ENCODE measurements at regions not wholly inside any gene's neighbourhood (a gene's known extent, or its start where the extent isn't known, plus 50 kb on each side); places are given as distances from the start of the nearest gene placed in this dataset.

DNA sequence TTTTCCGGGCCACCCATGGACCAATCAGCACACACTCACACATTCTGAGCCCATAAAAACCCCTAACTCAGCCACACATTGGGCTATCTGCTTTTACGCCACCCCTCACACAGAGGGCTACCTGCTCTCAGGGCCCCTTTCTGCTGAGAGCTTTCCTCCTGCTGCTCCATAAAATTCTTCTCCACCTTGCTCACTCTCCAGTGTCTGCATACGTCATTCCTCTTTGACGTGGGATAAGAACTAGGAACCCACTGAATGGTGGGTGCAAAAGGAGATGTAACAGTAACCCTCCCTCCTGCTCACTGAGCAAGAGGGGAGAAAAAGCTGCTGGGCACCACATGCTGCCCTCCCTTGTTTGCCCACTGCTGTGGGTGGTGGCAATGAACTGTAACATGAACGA lies 596.7 kb upstream of the TMEM132C start:
- Histone ChIP-seq H3K27ac (no peak overlapping the region), H3K9me3 (no peaks in the 10 kb centered on the region), H3K4me1 (no peaks in the 10 kb centered on the region), H3K27me3 (no peaks in the 10 kb centered on the region), H3K4me3 (no peak overlapping the region), H3K36me3 (no peaks in the 10 kb centered on the region)
- intact Hi-C loops (cut with DNase I), result no loop called here
- TF ChIP-seq, protein P1, sequence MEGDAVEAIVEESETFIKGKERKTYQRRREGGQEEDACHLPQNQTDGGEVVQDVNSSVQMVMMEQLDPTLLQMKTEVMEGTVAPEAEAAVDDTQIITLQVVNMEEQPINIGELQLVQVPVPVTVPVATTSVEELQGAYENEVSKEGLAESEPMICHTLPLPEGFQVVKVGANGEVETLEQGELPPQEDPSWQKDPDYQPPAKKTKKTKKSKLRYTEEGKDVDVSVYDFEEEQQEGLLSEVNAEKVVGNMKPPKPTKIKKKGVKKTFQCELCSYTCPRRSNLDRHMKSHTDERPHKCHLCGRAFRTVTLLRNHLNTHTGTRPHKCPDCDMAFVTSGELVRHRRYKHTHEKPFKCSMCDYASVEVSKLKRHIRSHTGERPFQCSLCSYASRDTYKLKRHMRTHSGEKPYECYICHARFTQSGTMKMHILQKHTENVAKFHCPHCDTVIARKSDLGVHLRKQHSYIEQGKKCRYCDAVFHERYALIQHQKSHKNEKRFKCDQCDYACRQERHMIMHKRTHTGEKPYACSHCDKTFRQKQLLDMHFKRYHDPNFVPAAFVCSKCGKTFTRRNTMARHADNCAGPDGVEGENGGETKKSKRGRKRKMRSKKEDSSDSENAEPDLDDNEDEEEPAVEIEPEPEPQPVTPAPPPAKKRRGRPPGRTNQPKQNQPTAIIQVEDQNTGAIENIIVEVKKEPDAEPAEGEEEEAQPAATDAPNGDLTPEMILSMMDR (IDR thresholded peaks at IDR 0.05), result no peak
- no peak for TF ChIP-seq POLR2A (IDR thresholded peaks at IDR 0.05)
- DNase-seq, result no peak
- WGBS (ENCODE audit: insufficient coverage, low coverage, low lambda C conversion rate, missing lambda C conversion rate), result 82% methylated on average over 2 of the region's 5 CpGs
- no peak for ATAC-seq

DNA sequence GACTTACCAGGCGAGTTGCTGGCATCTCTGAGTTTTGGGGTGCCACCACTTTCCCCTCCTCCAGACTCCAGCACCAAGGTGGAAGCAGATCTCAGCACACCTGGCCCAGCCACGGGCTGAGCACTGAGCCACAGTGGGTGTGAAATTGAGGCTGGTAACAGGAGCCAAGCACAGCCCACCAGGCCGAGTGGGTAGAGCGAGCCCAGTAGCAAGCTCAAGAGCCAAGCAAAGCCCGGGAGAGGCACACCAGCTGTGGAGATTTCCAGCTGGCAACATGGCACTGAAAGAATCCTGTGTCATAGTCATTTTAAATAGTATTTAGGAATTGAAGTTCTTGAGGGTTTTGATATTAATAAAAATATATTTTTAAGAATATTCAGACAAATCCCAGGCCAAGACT lies 596.2 kb upstream of the TMEM132C start:
- intact Hi-C loops (cut with DNase I), result no loop called here
- no peak overlapping the region for H3K27ac ChIP-seq

DNA sequence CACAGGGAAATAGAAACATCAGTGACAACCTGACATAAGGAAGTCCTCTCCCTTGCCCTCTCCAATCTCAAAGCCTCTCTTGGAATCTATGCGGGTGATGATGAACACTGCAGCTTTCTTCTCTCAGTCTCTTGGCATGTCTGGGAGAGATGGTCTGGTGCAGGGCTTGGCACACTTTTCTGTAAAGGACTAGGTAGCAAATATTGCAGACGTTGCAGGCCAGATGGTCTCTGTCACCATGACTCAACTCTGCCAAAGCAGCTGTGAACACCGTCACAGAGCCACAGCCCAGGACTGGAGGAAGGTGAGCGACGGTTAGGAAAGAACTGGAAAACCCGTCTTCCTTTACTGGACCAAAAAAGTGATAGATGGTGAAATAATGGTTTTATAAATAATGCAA lies 591.0 kb upstream of the TMEM132C start:
- Histone ChIP-seq H3K9me3 (no peaks in the 10 kb centered on the region), H3K27ac (no peak overlapping the region), H3K4me3 (no peak overlapping the region), H3K4me1 (no peaks in the 10 kb centered on the region), H3K36me3 (no peaks in the 10 kb centered on the region), H3K27me3 (no peaks in the 10 kb centered on the region)
- DNase-seq (no peak), ATAC-seq (no peak)
- intact Hi-C loops (cut with DNase I), result no loop called here
- WGBS (ENCODE audit: insufficient coverage, low coverage, low lambda C conversion rate, missing lambda C conversion rate), result 77% methylated on average over 6 of the region's 6 CpGs
- TF ChIP-seq POLR2A (IDR thresholded peaks at IDR 0.05), result no peak
- TF ChIP-seq, protein P1 (IDR thresholded peaks at IDR 0.05), result no peak

More for the DNA sequence above, 596.2 kb upstream of the TMEM132C start:
- TF ChIP-seq, protein P1 (IDR thresholded peaks at IDR 0.05), result no peak
- TF ChIP-seq POLR2A (IDR thresholded peaks at IDR 0.05), result no peak
- Histone ChIP-seq H3K36me3 (no peaks in the 10 kb centered on the region), H3K9me3 (no peaks in the 10 kb centered on the region), H3K4me1 (no peaks in the 10 kb centered on the region), H3K27me3 (no peaks in the 10 kb centered on the region), H3K4me3 (no peak overlapping the region)
- DNase-seq, result no peak
- 40% methylated on average over 1 of the region's 5 CpGs for WGBS (ENCODE audit: insufficient coverage, low coverage, low lambda C conversion rate, missing lambda C conversion rate)
- ATAC-seq, result no peak

- DNase-seq (peak in 2 of 3 donors; percentile 59 to 60), ATAC-seq (peak; percentile 78 to 92 (median 83))
- intact Hi-C loops (cut with DNase I), result no loop called here
- H3K9me3 ChIP-seq, result no peaks in the 10 kb centered on the region
- no peak overlapping the region for H3K4me3 ChIP-seq
- no peak overlapping the region for H3K27ac ChIP-seq
- TF ChIP-seq, protein P1 (IDR thresholded peaks at IDR 0.05), result peak; percentile 57 to 81 (median 72)
- no peak for TF ChIP-seq POLR2A (IDR thresholded peaks at IDR 0.05)
- 21% methylated on average over 6 of the region's 10 CpGs for WGBS (ENCODE audit: insufficient coverage, low coverage, low lambda C conversion rate, missing lambda C conversion rate)
- no peaks in the 10 kb centered on the region for H3K36me3 ChIP-seq
- H3K27me3 ChIP-seq, result no peaks in the 10 kb centered on the region
- no peaks in the 10 kb centered on the region for H3K4me1 ChIP-seq
These were observed 589.3 kb upstream of the TMEM132C start for GRCh38 chr12:127677537-127678131.
